ENCODE measurements at regions not wholly inside any gene's neighbourhood (a gene's known extent, or its start where the extent isn't known, plus 50 kb on each side); places are given as distances from the start of the nearest gene placed in this dataset.
A peak's percentile ranks its signal among the peaks of the same experiment; 100 is the strongest.
"Not testable (repeated sequence)": the region's sequence is repeated elsewhere in the genome, so short reads cannot be mapped to it uniquely, and the experiment has no call there.

DNA sequence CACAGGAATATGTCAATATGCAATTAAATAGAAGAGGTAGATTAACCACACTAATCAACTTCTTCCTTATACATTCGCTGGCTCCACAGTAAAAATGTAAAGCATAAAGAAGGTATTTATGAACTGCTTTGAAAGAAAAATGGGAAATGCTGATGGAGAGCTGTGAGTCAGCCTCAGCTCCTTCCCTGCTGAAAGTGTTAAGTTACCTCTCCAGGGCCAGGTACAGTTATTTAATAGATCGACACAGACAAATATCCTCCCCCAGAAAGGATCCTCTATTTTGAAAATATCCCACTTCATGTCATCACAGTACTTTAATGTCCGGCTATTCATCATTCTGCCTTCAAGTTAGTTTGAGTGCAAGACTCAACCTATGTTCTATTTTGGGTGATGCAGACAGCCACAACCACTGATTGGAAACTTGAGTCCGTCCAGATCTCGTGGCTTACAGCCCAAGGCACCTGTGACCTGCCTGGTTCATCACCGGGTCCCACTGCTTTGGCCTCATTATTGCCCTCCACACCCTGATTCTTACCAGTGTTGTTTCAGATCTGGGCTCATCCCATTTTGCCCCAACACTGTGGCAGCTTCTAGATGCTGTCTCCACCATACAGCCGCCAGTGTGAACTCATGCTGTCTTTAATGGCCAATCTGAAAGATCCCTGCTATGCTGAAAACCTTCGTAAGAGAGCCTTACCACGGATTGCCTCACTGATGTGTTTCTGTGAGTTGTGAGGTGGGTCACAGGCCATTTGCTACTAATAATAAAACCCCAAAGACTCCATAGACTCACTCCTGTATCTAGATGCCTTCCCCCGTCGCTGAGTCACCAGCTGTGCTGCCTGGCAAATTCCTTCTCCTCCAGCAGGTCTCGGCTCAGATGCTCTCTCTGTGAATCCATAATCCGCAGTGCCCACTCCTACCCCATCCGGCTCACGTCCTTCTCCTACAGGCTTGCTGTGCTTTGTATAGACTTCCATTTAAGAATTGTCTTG is 56.2 kb upstream of the DDAH1 start:
- DNase-seq (ENCODE audit: low spot score) = peak; percentile 48

DNA sequence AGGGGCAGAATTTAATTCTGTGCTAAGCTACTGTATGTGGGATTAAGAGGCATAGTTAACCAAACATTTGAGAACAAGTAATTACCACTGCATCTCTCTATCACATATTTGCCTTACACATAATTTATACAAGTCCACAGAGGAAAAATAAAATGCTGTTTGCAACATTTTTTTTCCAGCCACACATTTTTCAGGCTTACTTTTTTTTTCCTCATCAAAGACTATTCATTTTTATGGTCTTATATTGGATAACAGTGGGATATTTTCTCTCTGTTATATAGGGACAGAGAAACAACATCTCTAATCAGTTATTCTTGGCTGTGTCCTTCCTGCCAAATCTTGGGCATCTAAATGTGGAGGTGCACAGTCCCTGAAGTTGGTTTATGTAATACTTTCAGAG is 57.5 kb upstream of the DDAH1 start:
- DNase-seq (ENCODE audit: low spot score) = not testable (repeated sequence)

- DNase-seq (ENCODE audit: low spot score) = not testable (repeated sequence)
Measured at GRCh38 chr1:85523061-85523460, 57.5 kb upstream of the CCN1 start.

GRCh38 chr1:85524281-85524886 is 56.2 kb upstream of the CCN1 start:
- not testable (repeated sequence) for DNase-seq (ENCODE audit: low spot score)

GRCh38 chr1:85525591-85525991 is 55.0 kb upstream of the CCN1 start:
- DNase-seq (ENCODE audit: low spot score) = not testable (repeated sequence)

- not testable (repeated sequence) for DNase-seq (ENCODE audit: low spot score)
Measured at GRCh38 chr1:85526216-85526615, 54.3 kb upstream of the CCN1 start.

- DNase-seq (ENCODE audit: low spot score) = peak; percentile 59
Measured at GRCh38 chr1:85527145-85527544, 53.4 kb upstream of the CCN1 start.

Measured in cerebellar cortex (tissue), 1 donor.